H1 (cell line): ENCODE measurements at regions not wholly inside any gene's neighbourhood (a gene's known extent, or its start where the extent isn't known, plus 50 kb on each side); places are given as distances from the start of the nearest gene placed in this dataset.

Experiments
- CTCF ChIA-PET: fragments of 300-600 bp; sonication (Branson Sonifier 250); formaldehyde crosslinking; loops from one replicate; lab custom pipeline; 2021; ENCODE audit not compliant: partially characterized antibody; lab: Charles Lee
- POLR2A ChIA-PET: fragments of 300-600 bp; sonication (Branson Sonifier 250); formaldehyde crosslinking; loops from one replicate; lab custom pipeline; 2021; ENCODE audit warnings: inconsistent platforms; ENCODE audit not compliant: partially characterized antibody; lab: Charles Lee
- DNase-seq, 2 experiments: peaks; one replicate each; pipeline versions ENCODE4 v3.0.0 to v3.0.0-alpha.2; 2010 to 2022; ENCODE audit warnings: low spot score in 2 of 2, low read depth in 1 of 2, mixed read lengths in 1 of 2
- FAIRE-seq: peaks from 2 replicates; lab custom pipeline; 2011; peaks lifted over from hg19 to GRCh38; lab: Jason Lieb, UNC
- H2AFZ ChIP-seq: 2 replicates; pipeline ENCODE4 v1.8.1; 2012; ENCODE audit warnings: low read length, inconsistent platforms
- H2AK5ac ChIP-seq: 2 replicates; pipeline ENCODE4 v1.6.1; 2013; ENCODE audit warnings: low read depth, low read length
- H2BK120ac ChIP-seq: replicated peaks from 2 replicates; pipeline ENCODE3; 2013; ENCODE audit warnings: low read depth, low read length, inconsistent platforms
- H2BK12ac ChIP-seq: 2 replicates; pipeline ENCODE4 v1.6.1; 2013; ENCODE audit warnings: low read depth, low read length
- H2BK15ac ChIP-seq: 2 replicates; pipeline ENCODE4 v1.6.1; 2013; ENCODE audit warnings: low read length
- H2BK20ac ChIP-seq: 2 replicates; pipeline ENCODE4 v1.6.1; 2013; ENCODE audit warnings: low read length
- H2BK5ac ChIP-seq: 2 replicates; pipeline ENCODE4 v1.6.1; 2013; ENCODE audit warnings: low read depth, low read length
- H3K14ac ChIP-seq: 2 replicates; pipeline ENCODE4 v1.6.1; 2013; ENCODE audit warnings: inconsistent platforms; ENCODE audit not compliant: insufficient read length
- H3K18ac ChIP-seq: 2 replicates; pipeline ENCODE4 v1.6.1; 2013; ENCODE audit warnings: low read length; ENCODE audit errors: extremely low read depth
- H3K23ac ChIP-seq: 2 replicates; pipeline ENCODE4 v1.6.1; 2013; ENCODE audit warnings: inconsistent platforms; ENCODE audit not compliant: insufficient read length
- H3K23me2 ChIP-seq: 2 replicates; pipeline ENCODE4 v1.6.1; 2013; ENCODE audit warnings: low read depth, low read length
- H3K27ac ChIP-seq: 2 replicates; pipeline ENCODE4 v1.6.1; 2011; ENCODE audit warnings: low read depth, low read length, inconsistent platforms
- H3K27me3 ChIP-seq, 4 experiments: replicated peaks in 1 of 4; 1 replicate in 1 of 4; 2 replicates in 3 of 4; pipeline versions ENCODE4 v1.6.1 to v1.8.1; 2011 to 2013; ENCODE audit warnings: low read length in 3 of 4, mild to moderate bottlenecking in 3 of 4, inconsistent platforms in 2 of 4, mixed read lengths in 2 of 4, moderate library complexity in 1 of 4; ENCODE audit not compliant: control insufficient read depth in 3 of 4, insufficient read depth in 3 of 4; ENCODE audit errors: extremely low read depth in 1 of 4
- H3K36me3 ChIP-seq, 4 experiments: 2 replicates each; pipeline versions ENCODE4 v1.6.1 to v1.8.1; 2011 to 2013; ENCODE audit warnings: mild to moderate bottlenecking in 4 of 4, low read length in 3 of 4, moderate library complexity in 2 of 4, control low read depth in 1 of 4, inconsistent platforms in 1 of 4; ENCODE audit not compliant: insufficient read depth in 4 of 4, control insufficient read depth in 2 of 4
- H3K4ac ChIP-seq: replicated peaks from 2 replicates; pipeline ENCODE3; 2013; ENCODE audit warnings: low read length, low read depth, mixed read lengths, inconsistent platforms; ENCODE audit not compliant: insufficient read length
- H3K4me1 ChIP-seq, 4 experiments: replicated peaks in 1 of 4; 1 replicate in 1 of 4; 2 replicates in 3 of 4; pipeline versions ENCODE4 v1.6.1 to v1.8.1; 2011 to 2013; ENCODE audit warnings: low read length in 3 of 4, inconsistent platforms in 2 of 4, mixed read lengths in 1 of 4; ENCODE audit not compliant: insufficient read depth in 4 of 4, control insufficient read depth in 3 of 4
- H3K4me2 ChIP-seq, 2 experiments: 2 replicates each; pipeline versions ENCODE4 v1.6.1 to v1.8.1; 2011 to 2013; ENCODE audit warnings: low read depth in 2 of 2, low read length in 2 of 2, control low read depth in 1 of 2, inconsistent platforms in 1 of 2, mild to moderate bottlenecking in 1 of 2; ENCODE audit not compliant: insufficient read depth in 1 of 2
- H3K4me3 ChIP-seq, 4 experiments: fragments of 200-600, 300-600 bp in 1 of 4; sonication (generic), shearing (Covaris generic), sonication (Bioruptor Twin) in 1 of 4; 2 replicates each; pipeline versions ENCODE4 v1.5.1 to v1.8.1; 2011 to 2016; ENCODE audit warnings: low read length in 4 of 4, low read depth in 3 of 4, control low read depth in 2 of 4, inconsistent platforms in 2 of 4, mild to moderate bottlenecking in 2 of 4, mixed read lengths in 1 of 4, moderate library complexity in 1 of 4; ENCODE audit not compliant: insufficient read depth in 2 of 4; ENCODE audit errors: extremely low read depth in 1 of 4
- H3K56ac ChIP-seq: replicated peaks from 2 replicates; pipeline ENCODE3; 2013; ENCODE audit warnings: low read depth, mild to moderate bottlenecking, mixed read lengths, low read length, inconsistent platforms; ENCODE audit not compliant: insufficient read length
- H3K79me1 ChIP-seq: 2 replicates; pipeline ENCODE4 v1.6.1; 2013; ENCODE audit warnings: low read depth, low read length, control low read depth
- H3K79me2 ChIP-seq, 2 experiments: 2 replicates each; pipeline versions ENCODE4 v1.6.1 to v1.8.1; 2012 to 2013; ENCODE audit warnings: low read length in 2 of 2, mild to moderate bottlenecking in 2 of 2, inconsistent platforms in 1 of 2; ENCODE audit not compliant: insufficient read depth in 2 of 2, control insufficient read depth in 1 of 2
- H3K9ac ChIP-seq, 4 experiments: replicated peaks in 1 of 4; 1 replicate in 1 of 4; 2 replicates in 3 of 4; pipeline versions ENCODE4 v1.6.1 to v1.8.1; 2011 to 2013; ENCODE audit warnings: low read depth in 3 of 4, low read length in 3 of 4, control low read depth in 2 of 4, mild to moderate bottlenecking in 2 of 4, moderate library complexity in 2 of 4, inconsistent platforms in 1 of 4; ENCODE audit errors: extremely low read depth in 1 of 4
- H3K9me3 ChIP-seq, 2 experiments: 2 replicates each; pipeline versions ENCODE4 v1.6.1 to v1.8.1; 2012 to 2013; ENCODE audit warnings: mild to moderate bottlenecking in 2 of 2, moderate library complexity in 2 of 2, control low read depth in 1 of 2, inconsistent platforms in 1 of 2, low read depth in 1 of 2, low read length in 1 of 2, mixed read lengths in 1 of 2; ENCODE audit not compliant: insufficient read depth in 2 of 2
- H4K20me1 ChIP-seq, 2 experiments: replicated peaks in 1 of 2; 2 replicates each; pipeline versions ENCODE3 to v1.8.1; 2011 to 2013; ENCODE audit warnings: inconsistent platforms in 2 of 2, low read length in 2 of 2, mild to moderate bottlenecking in 1 of 2; ENCODE audit not compliant: insufficient read depth in 2 of 2, control insufficient read depth in 1 of 2
- H4K5ac ChIP-seq: 2 replicates; pipeline ENCODE4 v1.6.1; 2013; ENCODE audit warnings: low read length, low read depth, mixed read lengths, inconsistent platforms; ENCODE audit not compliant: insufficient read length
- H4K8ac ChIP-seq: 2 replicates; pipeline ENCODE4 v1.8.0; 2013; ENCODE audit warnings: mild to moderate bottlenecking, moderate library complexity, low read length, inconsistent platforms; ENCODE audit not compliant: insufficient read depth; ENCODE audit errors: extremely low read depth
- H4K91ac ChIP-seq: replicated peaks from 2 replicates; pipeline ENCODE3; 2013; ENCODE audit warnings: low read length, mixed read lengths, inconsistent platforms; ENCODE audit not compliant: insufficient read length
- BACH1 ChIP-seq: IDR thresholded peaks from 2 replicates; pipeline ENCODE4 v1.6.1; 2012; ENCODE audit warnings: low read length, improper control_type of control experiment
- CHD1 ChIP-seq: IDR thresholded peaks from 2 replicates; pipeline ENCODE4 v1.6.1; 2012; ENCODE audit warnings: low read depth, low read length, improper control_type of control experiment
- CTBP2 ChIP-seq: IDR thresholded peaks from 2 replicates; pipeline ENCODE4 v1.7.0; 2011; ENCODE audit warnings: borderline replicate concordance, mild to moderate bottlenecking, moderate library complexity, mixed read lengths, low read length; ENCODE audit not compliant: insufficient read depth, insufficient read length
- JUN ChIP-seq: IDR thresholded peaks from 2 replicates; pipeline ENCODE4 v1.6.1; 2011; ENCODE audit warnings: low read depth, mild to moderate bottlenecking, improper control_type of control experiment, low read length
- KDM1A ChIP-seq: fragments of 200-600, 300-600 bp; sonication (generic); IDR thresholded peaks from 2 replicates; pipeline ENCODE4 v1.7.1; 2016; ENCODE audit warnings: mild to moderate bottlenecking, low read length, borderline replicate concordance
- MAFK ChIP-seq: IDR thresholded peaks from 2 replicates; pipeline ENCODE4 v1.6.1; 2012; ENCODE audit warnings: low read depth, mild to moderate bottlenecking, improper control_type of control experiment, low read length
- NRF1 ChIP-seq: IDR thresholded peaks from 2 replicates; pipeline ENCODE4 v1.6.1; 2011; ENCODE audit warnings: mild to moderate bottlenecking, low read depth, low read length, improper control_type of control experiment
- SIX5 ChIP-seq: IDR thresholded peaks from 2 replicates; pipeline ENCODE4 v1.6.1; 2011; ENCODE audit warnings: mild to moderate bottlenecking, low read depth, low read length
- SUZ12 ChIP-seq: fragments of 200-600 bp; sonication (generic); IDR thresholded peaks from 2 replicates; pipeline ENCODE4 v1.6.1; 2012; ENCODE audit warnings: mild to moderate bottlenecking, inconsistent platforms, low read length, moderate library complexity, mixed read lengths
- TAF7 ChIP-seq: optimal IDR thresholded peaks from 2 replicates; pipeline ENCODE3; 2011; ENCODE audit warnings: low read depth, mild to moderate bottlenecking, inconsistent platforms, low read length, moderate library complexity, borderline replicate concordance
- TBP ChIP-seq: IDR thresholded peaks from 2 replicates; pipeline ENCODE4 v1.6.1; 2011; ENCODE audit warnings: low read depth, low read length, improper control_type of control experiment
- TEAD4 ChIP-seq: IDR thresholded peaks from 2 replicates; pipeline ENCODE4 v1.6.1; 2012; ENCODE audit warnings: low read depth, low read length, inconsistent platforms, mixed read lengths
- WGBS, 2 experiments: shearing (Covaris generic) in 1 of 2; methylation state at CpG; one replicate each; pipeline versions ENCODE4 v1.1.6 to v1.1.7; 2013 to 2015; ENCODE audit warnings: low lambda C conversion rate in 2 of 2, mixed read lengths in 2 of 2, inconsistent platforms in 1 of 2, low coverage in 1 of 2, missing lambda C conversion rate in 1 of 2; ENCODE audit not compliant: insufficient replicate concordance in 2 of 2, insufficient coverage in 1 of 2, insufficient read length in 1 of 2; ENCODE audit errors: extremely low coverage in 1 of 2, missing lambda C conversion rate in 1 of 2; 5-methylcytosine and 5-hydroxymethylcytosine counted together
- TF ChIP-seq, protein P1 (sequence below): IDR thresholded peaks from 2 replicates; pipeline ENCODE4 v1.6.1; 2011; ENCODE audit warnings: low read depth, mild to moderate bottlenecking, low read length; ENCODE audit not compliant: insufficient read depth
- TF ChIP-seq, protein P2 (sequence below): IDR thresholded peaks from 2 replicates; pipeline ENCODE4 v1.6.1; 2011; ENCODE audit warnings: low read length, improper control_type of control experiment

DNA sequence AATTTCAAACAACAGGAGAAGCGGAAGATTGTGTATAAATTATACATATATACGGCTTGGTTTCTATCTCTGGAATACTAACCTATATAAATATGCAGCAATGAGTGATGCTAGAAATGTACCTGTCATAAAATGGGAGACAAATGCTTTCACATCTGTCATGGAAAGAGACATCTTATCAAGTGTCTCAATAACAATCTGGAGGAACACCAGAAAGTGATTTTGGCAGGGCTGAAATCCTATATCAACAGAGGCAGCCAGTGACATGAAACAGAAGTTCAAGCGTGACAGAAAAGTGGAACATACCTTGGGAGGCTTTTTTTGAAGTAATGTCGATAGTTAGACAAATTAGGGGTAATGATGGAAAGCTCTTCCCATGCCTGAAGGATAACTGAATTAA, 834.6 kb downstream of the JRKL start:
- Histone ChIP-seq H2BK20ac (no peak overlapping the region), H4K8ac (no peak overlapping the region), H3K27me3 (no peaks in the 10 kb centered on the region), H2AK5ac (no peak overlapping the region), H3K9me3 (no peaks in the 10 kb centered on the region), H3K23me2 (no peaks in the 10 kb centered on the region; the same call in 1 of the 2 replicates), H3K23ac (no peak overlapping the region), H2AFZ (no peak overlapping the region), H3K4me2 (no peak overlapping the region), H3K18ac (no peak overlapping the region), H3K4me1 (no peaks in the 10 kb centered on the region), H3K9ac (no peak overlapping the region), H3K56ac (no peak overlapping the region), H2BK12ac (no peak overlapping the region), H2BK5ac (no peak overlapping the region), H3K36me3 (no peaks in the 10 kb centered on the region), H4K91ac (no peak overlapping the region), H3K27ac (no peak overlapping the region), H4K5ac (no peak overlapping the region), H3K79me1 (no peaks in the 10 kb centered on the region), H3K4ac (no peak overlapping the region), H4K20me1 (no peaks in the 10 kb centered on the region), H3K4me3 (no peak overlapping the region), H2BK15ac (no peak overlapping the region), H3K79me2 (no peaks in the 10 kb centered on the region), H2BK120ac (no peak overlapping the region), H3K14ac (no peak overlapping the region)
- CTCF ChIA-PET = no interaction called here
- FAIRE-seq = no peak
- WGBS, 2 experiments = 95% methylated on average over 4 of the region's 4 CpGs; no CpG with 5 or more reads in 1 of the 2 experiments
- POLR2A ChIA-PET = no interaction called here
- no peak for DNase-seq
- no peak for TF ChIP-seq TEAD4
- TF ChIP-seq, protein P1, sequence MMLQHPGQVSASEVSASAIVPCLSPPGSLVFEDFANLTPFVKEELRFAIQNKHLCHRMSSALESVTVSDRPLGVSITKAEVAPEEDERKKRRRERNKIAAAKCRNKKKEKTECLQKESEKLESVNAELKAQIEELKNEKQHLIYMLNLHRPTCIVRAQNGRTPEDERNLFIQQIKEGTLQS = no peak
- no peak for TF ChIP-seq MAFK
- no peak for TF ChIP-seq BACH1
- TF ChIP-seq TAF7 = no peak
- TF ChIP-seq CTBP2 = no peak
- TF ChIP-seq CHD1 = no peak
- TF ChIP-seq TBP = no peak
- no peak for TF ChIP-seq NRF1
- no peak for TF ChIP-seq SIX5
- TF ChIP-seq KDM1A = no peak
- TF ChIP-seq JUN = no peak
- no peak for TF ChIP-seq SUZ12
- TF ChIP-seq, protein P2, sequence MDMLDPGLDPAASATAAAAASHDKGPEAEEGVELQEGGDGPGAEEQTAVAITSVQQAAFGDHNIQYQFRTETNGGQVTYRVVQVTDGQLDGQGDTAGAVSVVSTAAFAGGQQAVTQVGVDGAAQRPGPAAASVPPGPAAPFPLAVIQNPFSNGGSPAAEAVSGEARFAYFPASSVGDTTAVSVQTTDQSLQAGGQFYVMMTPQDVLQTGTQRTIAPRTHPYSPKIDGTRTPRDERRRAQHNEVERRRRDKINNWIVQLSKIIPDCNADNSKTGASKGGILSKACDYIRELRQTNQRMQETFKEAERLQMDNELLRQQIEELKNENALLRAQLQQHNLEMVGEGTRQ = no peak
